ENCODE measurements at regions not wholly inside any gene's neighbourhood (a gene's known extent, or its start where the extent isn't known, plus 50 kb on each side); places are given as distances from the start of the nearest gene placed in this dataset.

GRCh38 chr2:60213865-60214625 is 339.4 kb downstream of the BCL11A start:
- TF ChIP-seq POU6F1 (CRISPR knock-in tag; IDR thresholded peaks at IDR 0.05; ENCODE audit: borderline replicate concordance, low read depth) (no peak), PATZ1 (CRISPR knock-in tag; IDR thresholded peaks at IDR 0.05; ENCODE audit: borderline replicate concordance) (no peak), ZC3H10 (CRISPR knock-in tag; IDR thresholded peaks at IDR 0.05) (no peak), GLIS3 (CRISPR knock-in tag; IDR thresholded peaks at IDR 0.05) (no peak), ARNTL (CRISPR knock-in tag; IDR thresholded peaks at IDR 0.05; ENCODE audit: borderline replicate concordance, low read depth) (no peak), ZNF565 (CRISPR knock-in tag; conservative IDR thresholded peaks at IDR 0.05; ENCODE audit: low read depth) (no peak), ZNF70 (CRISPR knock-in tag; IDR thresholded peaks at IDR 0.05) (no peak), SNAI2 (CRISPR knock-in tag; IDR thresholded peaks at IDR 0.05) (no peak), ZFP30 (CRISPR knock-in tag; IDR thresholded peaks at IDR 0.05) (no peak)
- TF ChIP-seq, protein P1, sequence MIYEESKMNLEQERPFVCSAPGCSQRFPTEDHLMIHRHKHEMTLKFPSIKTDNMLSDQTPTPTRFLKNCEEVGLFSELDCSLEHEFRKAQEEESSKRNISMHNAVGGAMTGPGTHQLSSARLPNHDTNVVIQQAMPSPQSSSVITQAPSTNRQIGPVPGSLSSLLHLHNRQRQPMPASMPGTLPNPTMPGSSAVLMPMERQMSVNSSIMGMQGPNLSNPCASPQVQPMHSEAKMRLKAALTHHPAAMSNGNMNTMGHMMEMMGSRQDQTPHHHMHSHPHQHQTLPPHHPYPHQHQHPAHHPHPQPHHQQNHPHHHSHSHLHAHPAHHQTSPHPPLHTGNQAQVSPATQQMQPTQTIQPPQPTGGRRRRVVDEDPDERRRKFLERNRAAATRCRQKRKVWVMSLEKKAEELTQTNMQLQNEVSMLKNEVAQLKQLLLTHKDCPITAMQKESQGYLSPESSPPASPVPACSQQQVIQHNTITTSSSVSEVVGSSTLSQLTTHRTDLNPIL (CRISPR knock-in tag; IDR thresholded peaks at IDR 0.05; ENCODE audit: low read depth), result no peak
